NCI-H2107 (cell line): ENCODE measurements at regions not wholly inside any gene's neighbourhood (a gene's known extent, or its start where the extent isn't known, plus 50 kb on each side); places are given as distances from the start of the nearest gene placed in this dataset.

ENCODE experiments used
- DNase-seq: peaks from one replicate; lab custom pipeline; 2025; lab: John Stamatoyannopoulos, UW

GRCh38 chr12:60042835-60043234, 447.0 kb downstream of the SLC16A7 start:
- no peak for DNase-seq

GRCh38 chr12:60043236-60043635, 447.4 kb downstream of the SLC16A7 start:
- no peak for DNase-seq

- no peak for DNase-seq
Measured at GRCh38 chr12:60052483-60052882, 456.7 kb downstream of the SLC16A7 start.

GRCh38 chr12:60059180-60059579, 463.4 kb downstream of the SLC16A7 start:
- no peak for DNase-seq

GRCh38 chr12:60066655-60067054, 470.8 kb downstream of the SLC16A7 start:
- no peak for DNase-seq

GRCh38 chr12:60070552-60070951, 474.7 kb downstream of the SLC16A7 start:
- no peak for DNase-seq

- no peak for DNase-seq
Measured at GRCh38 chr12:60071759-60072191, 475.9 kb downstream of the SLC16A7 start.

GRCh38 chr12:60072911-60073310, 477.1 kb downstream of the SLC16A7 start:
- DNase-seq, result no peak

GRCh38 chr12:60075091-60075490, 479.3 kb downstream of the SLC16A7 start:
- DNase-seq, result no peak

- DNase-seq, result no peak
Measured at GRCh38 chr12:60078026-60078425, 482.2 kb downstream of the SLC16A7 start.

GRCh38 chr12:60093428-60093827, 497.6 kb downstream of the SLC16A7 start:
- no peak for DNase-seq

GRCh38 chr12:60094436-60094835, 498.6 kb downstream of the SLC16A7 start:
- DNase-seq, result no peak

- DNase-seq, result no peak
Measured at GRCh38 chr12:60096727-60097126, 500.9 kb downstream of the SLC16A7 start.

GRCh38 chr12:60100160-60100559, 504.3 kb downstream of the SLC16A7 start:
- no peak for DNase-seq

GRCh38 chr12:60100852-60101251, 505.0 kb downstream of the SLC16A7 start:
- no peak for DNase-seq

GRCh38 chr12:60101715-60102114, 505.9 kb downstream of the SLC16A7 start:
- DNase-seq, result no peak

GRCh38 chr12:60106214-60106613, 510.4 kb downstream of the SLC16A7 start:
- DNase-seq, result no peak

GRCh38 chr12:60107992-60108391, 512.2 kb downstream of the SLC16A7 start:
- DNase-seq, result no peak

GRCh38 chr12:60112063-60112462, 516.2 kb downstream of the SLC16A7 start:
- no peak for DNase-seq

- no peak for DNase-seq
Measured at GRCh38 chr12:60112763-60113162, 516.9 kb downstream of the SLC16A7 start.

GRCh38 chr12:60114169-60114568, 518.3 kb downstream of the SLC16A7 start:
- DNase-seq, result no peak

GRCh38 chr12:60119327-60119726, 523.5 kb downstream of the SLC16A7 start:
- no peak for DNase-seq

GRCh38 chr12:60120199-60120598, 524.4 kb downstream of the SLC16A7 start:
- DNase-seq, result no peak

GRCh38 chr12:60123557-60123956, 527.7 kb downstream of the SLC16A7 start:
- no peak for DNase-seq

- no peak for DNase-seq
Measured at GRCh38 chr12:60137513-60137912, 541.7 kb downstream of the SLC16A7 start.
